ENCODE measurements at regions not wholly inside any gene's neighbourhood (a gene's known extent, or its start where the extent isn't known, plus 50 kb on each side); places are given as distances from the start of the nearest gene placed in this dataset.

DNA sequence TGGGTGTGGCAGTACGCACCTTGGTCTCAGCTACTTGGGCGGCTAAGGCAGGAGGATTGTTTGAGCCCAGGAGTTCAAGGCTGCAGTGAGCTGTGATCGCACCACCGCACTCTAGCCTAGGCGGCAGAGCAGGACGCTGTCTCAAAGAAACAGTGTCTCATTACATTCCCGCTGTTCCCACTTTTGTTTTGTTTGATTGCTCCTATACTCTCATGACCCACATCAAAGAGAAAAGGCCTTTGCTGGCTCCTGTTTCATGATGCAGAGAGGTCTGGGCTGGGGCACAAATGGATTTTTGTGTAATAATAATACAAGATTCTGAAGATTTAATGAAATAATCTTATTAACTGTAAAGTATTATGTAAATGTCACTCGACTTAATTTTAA is 85.7 kb downstream of the LACC1 start:
- TF ChIP-seq LEF1 (IDR thresholded peaks at IDR 0.05; ENCODE audit: borderline replicate concordance) (no peak), NFRKB (IDR thresholded peaks at IDR 0.05) (no peak), PKNOX1 (IDR thresholded peaks at IDR 0.05) (no peak), FOXM1 (IDR thresholded peaks at IDR 0.05; ENCODE audit: borderline replicate concordance) (no peak), FOXK2 (IDR thresholded peaks at IDR 0.05) (no peak), BHLHE40 (IDR thresholded peaks at IDR 0.05; ENCODE audit: borderline replicate concordance) (no peak), ZNF384 (IDR thresholded peaks at IDR 0.05) (no peak), ARNT (IDR thresholded peaks at IDR 0.05) (no peak), SUZ12 (IDR thresholded peaks at IDR 0.05) (no peak), FOXA1 (IDR thresholded peaks at IDR 0.05) (no peak)
